H1 (cell line): ENCODE measurements at regions not wholly inside any gene's neighbourhood (a gene's known extent, or its start where the extent isn't known, plus 50 kb on each side); places are given as distances from the start of the nearest gene placed in this dataset.

ENCODE experiments used
- CTCF ChIA-PET: fragments of 300-600 bp; sonication (Branson Sonifier 250); formaldehyde crosslinking; loops from one replicate; lab custom pipeline; 2021; ENCODE audit not compliant: partially characterized antibody; lab: Charles Lee
- POLR2A ChIA-PET: fragments of 300-600 bp; sonication (Branson Sonifier 250); formaldehyde crosslinking; loops from one replicate; lab custom pipeline; 2021; ENCODE audit warnings: inconsistent platforms; ENCODE audit not compliant: partially characterized antibody; lab: Charles Lee
- DNase-seq, 2 experiments: peaks; one replicate each; pipeline versions ENCODE4 v3.0.0 to v3.0.0-alpha.2; 2010 to 2022; ENCODE audit warnings: low spot score in 2 of 2, low read depth in 1 of 2, mixed read lengths in 1 of 2
- FAIRE-seq: peaks from 2 replicates; lab custom pipeline; 2011; peaks lifted over from hg19 to GRCh38; lab: Jason Lieb, UNC
- H2AFZ ChIP-seq: 2 replicates; pipeline ENCODE4 v1.8.1; 2012; ENCODE audit warnings: low read length, inconsistent platforms
- H2AK5ac ChIP-seq: 2 replicates; pipeline ENCODE4 v1.6.1; 2013; ENCODE audit warnings: low read depth, low read length
- H2BK120ac ChIP-seq: replicated peaks from 2 replicates; pipeline ENCODE3; 2013; ENCODE audit warnings: low read depth, low read length, inconsistent platforms
- H2BK12ac ChIP-seq: 2 replicates; pipeline ENCODE4 v1.6.1; 2013; ENCODE audit warnings: low read depth, low read length
- H2BK15ac ChIP-seq: 2 replicates; pipeline ENCODE4 v1.6.1; 2013; ENCODE audit warnings: low read length
- H2BK20ac ChIP-seq: 2 replicates; pipeline ENCODE4 v1.6.1; 2013; ENCODE audit warnings: low read length
- H2BK5ac ChIP-seq: 2 replicates; pipeline ENCODE4 v1.6.1; 2013; ENCODE audit warnings: low read depth, low read length
- H3K14ac ChIP-seq: 2 replicates; pipeline ENCODE4 v1.6.1; 2013; ENCODE audit warnings: inconsistent platforms; ENCODE audit not compliant: insufficient read length
- H3K18ac ChIP-seq: 2 replicates; pipeline ENCODE4 v1.6.1; 2013; ENCODE audit warnings: low read length; ENCODE audit errors: extremely low read depth
- H3K23ac ChIP-seq: 2 replicates; pipeline ENCODE4 v1.6.1; 2013; ENCODE audit warnings: inconsistent platforms; ENCODE audit not compliant: insufficient read length
- H3K23me2 ChIP-seq: 2 replicates; pipeline ENCODE4 v1.6.1; 2013; ENCODE audit warnings: low read depth, low read length
- H3K27ac ChIP-seq: 2 replicates; pipeline ENCODE4 v1.6.1; 2011; ENCODE audit warnings: low read depth, low read length, inconsistent platforms
- H3K27me3 ChIP-seq, 4 experiments: replicated peaks in 1 of 4; 1 replicate in 1 of 4; 2 replicates in 3 of 4; pipeline versions ENCODE4 v1.6.1 to v1.8.1; 2011 to 2013; ENCODE audit warnings: low read length in 3 of 4, mild to moderate bottlenecking in 3 of 4, inconsistent platforms in 2 of 4, mixed read lengths in 2 of 4, moderate library complexity in 1 of 4; ENCODE audit not compliant: control insufficient read depth in 3 of 4, insufficient read depth in 3 of 4; ENCODE audit errors: extremely low read depth in 1 of 4
- H3K36me3 ChIP-seq, 4 experiments: 2 replicates each; pipeline versions ENCODE4 v1.6.1 to v1.8.1; 2011 to 2013; ENCODE audit warnings: mild to moderate bottlenecking in 4 of 4, low read length in 3 of 4, moderate library complexity in 2 of 4, control low read depth in 1 of 4, inconsistent platforms in 1 of 4; ENCODE audit not compliant: insufficient read depth in 4 of 4, control insufficient read depth in 2 of 4
- H3K4ac ChIP-seq: replicated peaks from 2 replicates; pipeline ENCODE3; 2013; ENCODE audit warnings: low read length, low read depth, mixed read lengths, inconsistent platforms; ENCODE audit not compliant: insufficient read length
- H3K4me1 ChIP-seq, 4 experiments: replicated peaks in 1 of 4; 1 replicate in 1 of 4; 2 replicates in 3 of 4; pipeline versions ENCODE4 v1.6.1 to v1.8.1; 2011 to 2013; ENCODE audit warnings: low read length in 3 of 4, inconsistent platforms in 2 of 4, mixed read lengths in 1 of 4; ENCODE audit not compliant: insufficient read depth in 4 of 4, control insufficient read depth in 3 of 4
- H3K4me2 ChIP-seq, 2 experiments: 2 replicates each; pipeline versions ENCODE4 v1.6.1 to v1.8.1; 2011 to 2013; ENCODE audit warnings: low read depth in 2 of 2, low read length in 2 of 2, control low read depth in 1 of 2, inconsistent platforms in 1 of 2, mild to moderate bottlenecking in 1 of 2; ENCODE audit not compliant: insufficient read depth in 1 of 2
- H3K4me3 ChIP-seq, 4 experiments: fragments of 200-600, 300-600 bp in 1 of 4; sonication (generic), shearing (Covaris generic), sonication (Bioruptor Twin) in 1 of 4; 2 replicates each; pipeline versions ENCODE4 v1.5.1 to v1.8.1; 2011 to 2016; ENCODE audit warnings: low read length in 4 of 4, low read depth in 3 of 4, control low read depth in 2 of 4, inconsistent platforms in 2 of 4, mild to moderate bottlenecking in 2 of 4, mixed read lengths in 1 of 4, moderate library complexity in 1 of 4; ENCODE audit not compliant: insufficient read depth in 2 of 4; ENCODE audit errors: extremely low read depth in 1 of 4
- H3K56ac ChIP-seq: replicated peaks from 2 replicates; pipeline ENCODE3; 2013; ENCODE audit warnings: low read depth, mild to moderate bottlenecking, mixed read lengths, low read length, inconsistent platforms; ENCODE audit not compliant: insufficient read length
- H3K79me1 ChIP-seq: 2 replicates; pipeline ENCODE4 v1.6.1; 2013; ENCODE audit warnings: low read depth, low read length, control low read depth
- H3K79me2 ChIP-seq, 2 experiments: 2 replicates each; pipeline versions ENCODE4 v1.6.1 to v1.8.1; 2012 to 2013; ENCODE audit warnings: low read length in 2 of 2, mild to moderate bottlenecking in 2 of 2, inconsistent platforms in 1 of 2; ENCODE audit not compliant: insufficient read depth in 2 of 2, control insufficient read depth in 1 of 2
- H3K9ac ChIP-seq, 4 experiments: replicated peaks in 1 of 4; 1 replicate in 1 of 4; 2 replicates in 3 of 4; pipeline versions ENCODE4 v1.6.1 to v1.8.1; 2011 to 2013; ENCODE audit warnings: low read depth in 3 of 4, low read length in 3 of 4, control low read depth in 2 of 4, mild to moderate bottlenecking in 2 of 4, moderate library complexity in 2 of 4, inconsistent platforms in 1 of 4; ENCODE audit errors: extremely low read depth in 1 of 4
- H3K9me3 ChIP-seq, 2 experiments: 2 replicates each; pipeline versions ENCODE4 v1.6.1 to v1.8.1; 2012 to 2013; ENCODE audit warnings: mild to moderate bottlenecking in 2 of 2, moderate library complexity in 2 of 2, control low read depth in 1 of 2, inconsistent platforms in 1 of 2, low read depth in 1 of 2, low read length in 1 of 2, mixed read lengths in 1 of 2; ENCODE audit not compliant: insufficient read depth in 2 of 2
- H4K20me1 ChIP-seq, 2 experiments: replicated peaks in 1 of 2; 2 replicates each; pipeline versions ENCODE3 to v1.8.1; 2011 to 2013; ENCODE audit warnings: inconsistent platforms in 2 of 2, low read length in 2 of 2, mild to moderate bottlenecking in 1 of 2; ENCODE audit not compliant: insufficient read depth in 2 of 2, control insufficient read depth in 1 of 2
- H4K5ac ChIP-seq: 2 replicates; pipeline ENCODE4 v1.6.1; 2013; ENCODE audit warnings: low read length, low read depth, mixed read lengths, inconsistent platforms; ENCODE audit not compliant: insufficient read length
- H4K8ac ChIP-seq: 2 replicates; pipeline ENCODE4 v1.8.0; 2013; ENCODE audit warnings: mild to moderate bottlenecking, moderate library complexity, low read length, inconsistent platforms; ENCODE audit not compliant: insufficient read depth; ENCODE audit errors: extremely low read depth
- H4K91ac ChIP-seq: replicated peaks from 2 replicates; pipeline ENCODE3; 2013; ENCODE audit warnings: low read length, mixed read lengths, inconsistent platforms; ENCODE audit not compliant: insufficient read length
- GTF2F1 ChIP-seq: IDR thresholded peaks from 2 replicates; pipeline ENCODE4 v1.6.1; 2012; ENCODE audit warnings: low read depth, low read length, improper control_type of control experiment, borderline replicate concordance
- PHF8 ChIP-seq: fragments of 200-600 bp; sonication (generic); conservative IDR thresholded peaks from 2 replicates; pipeline ENCODE4 v1.7.1; 2012; ENCODE audit warnings: low read depth, mild to moderate bottlenecking, inconsistent platforms, low read length, moderate library complexity
- POU5F1 ChIP-seq: IDR thresholded peaks from 2 replicates; pipeline ENCODE4 v1.6.1; 2011; ENCODE audit warnings: low read depth, mild to moderate bottlenecking, low read length, moderate library complexity
- RBBP5 ChIP-seq: IDR thresholded peaks from 2 replicates; pipeline ENCODE4 v1.7.1; 2012; ENCODE audit warnings: low read depth, mild to moderate bottlenecking, inconsistent platforms, low read length, moderate library complexity, borderline replicate concordance
- RFX5 ChIP-seq: IDR thresholded peaks from 2 replicates; pipeline ENCODE4 v1.6.1; 2011; ENCODE audit warnings: low read depth, low read length, improper control_type of control experiment, borderline replicate concordance
- SIX5 ChIP-seq: IDR thresholded peaks from 2 replicates; pipeline ENCODE4 v1.6.1; 2011; ENCODE audit warnings: mild to moderate bottlenecking, low read depth, low read length
- SP1 ChIP-seq: IDR thresholded peaks from 2 replicates; pipeline ENCODE4 v1.6.1; 2011; ENCODE audit warnings: low read depth, low read length
- TCF12 ChIP-seq: IDR thresholded peaks from 2 replicates; pipeline ENCODE4 v1.6.1; 2011; ENCODE audit warnings: low read depth, mild to moderate bottlenecking, low read length
- TEAD4 ChIP-seq: IDR thresholded peaks from 2 replicates; pipeline ENCODE4 v1.6.1; 2012; ENCODE audit warnings: low read depth, low read length, inconsistent platforms, mixed read lengths
- WGBS, 2 experiments: shearing (Covaris generic) in 1 of 2; methylation state at CpG; one replicate each; pipeline versions ENCODE4 v1.1.6 to v1.1.7; 2013 to 2015; ENCODE audit warnings: low lambda C conversion rate in 2 of 2, mixed read lengths in 2 of 2, inconsistent platforms in 1 of 2, low coverage in 1 of 2, missing lambda C conversion rate in 1 of 2; ENCODE audit not compliant: insufficient replicate concordance in 2 of 2, insufficient coverage in 1 of 2, insufficient read length in 1 of 2; ENCODE audit errors: extremely low coverage in 1 of 2, missing lambda C conversion rate in 1 of 2; 5-methylcytosine and 5-hydroxymethylcytosine counted together
- TF ChIP-seq, protein P1 (sequence below): IDR thresholded peaks from 2 replicates; pipeline ENCODE4 v1.6.1; 2012; ENCODE audit warnings: low read length, inconsistent platforms
- TF ChIP-seq, protein P2 (sequence below), 3 experiments: IDR thresholded peaks; 1 replicate in 2 of 3; 2 replicates in 1 of 3; pipeline versions ENCODE4 v1.5.1 to v1.6.1; 2011; ENCODE audit warnings: low read length in 3 of 3, mild to moderate bottlenecking in 3 of 3, inconsistent platforms in 2 of 3, low read depth in 1 of 3, moderate library complexity in 1 of 3; ENCODE audit not compliant: insufficient read depth in 1 of 3; ENCODE audit errors: control extremely low read depth in 1 of 3

DNA sequence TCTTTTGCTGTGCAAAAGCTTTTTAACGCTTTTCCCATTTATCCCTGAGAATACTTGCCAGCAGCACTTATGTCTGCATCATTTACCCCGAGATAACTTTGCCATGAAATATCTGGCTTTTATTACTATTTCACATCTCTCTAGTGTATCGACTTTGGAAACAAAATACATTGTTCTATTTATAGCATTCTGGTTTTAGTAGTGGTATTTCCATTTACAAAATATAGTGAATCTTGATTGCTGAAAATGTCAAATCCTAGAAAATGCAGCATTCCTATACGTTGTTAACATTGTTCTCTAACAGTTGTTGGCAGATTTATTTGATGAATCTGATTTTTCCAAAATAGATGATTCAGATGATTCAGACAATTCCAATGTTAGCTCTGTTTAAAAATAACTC lies 189.3 kb upstream of the SPRY2 start:
- Histone ChIP-seq H2BK15ac (no peak overlapping the region), H4K5ac (no peak overlapping the region), H3K14ac (no peak overlapping the region), H4K91ac (no peak overlapping the region), H3K4ac (no peak overlapping the region), H4K20me1 (no peaks in the 10 kb centered on the region), H2BK5ac (no peak overlapping the region), H3K23me2 (no peaks in the 10 kb centered on the region), H2AFZ (no peak overlapping the region), H2BK12ac (no peak overlapping the region), H3K9ac (no peak overlapping the region), H3K27ac (no peak overlapping the region), H3K18ac (no peak overlapping the region), H3K27me3 (no peaks in the 10 kb centered on the region), H3K36me3 (no peaks in the 10 kb centered on the region), H3K79me1 (no peaks in the 10 kb centered on the region), H3K9me3 (no peaks in the 10 kb centered on the region), H2AK5ac (no peak overlapping the region), H3K4me2 (no peak overlapping the region), H3K4me3 (no peak overlapping the region), H4K8ac (no peak overlapping the region), H2BK120ac (no peak overlapping the region), H2BK20ac (no peak overlapping the region), H3K79me2 (no peaks in the 10 kb centered on the region), H3K4me1 (no peaks in the 10 kb centered on the region), H3K23ac (no peak overlapping the region), H3K56ac (no peak overlapping the region)
- CTCF ChIA-PET = no interaction called here
- 93% methylated on average over 4 of the region's 4 CpGs; no CpG with 5 or more reads in 1 of the 2 experiments for WGBS, 2 experiments
- no peak for DNase-seq
- POLR2A ChIA-PET = no interaction called here
- no peak for FAIRE-seq
- TF ChIP-seq PHF8 (no peak), TEAD4 (no peak), SP1 (no peak), SIX5 (no peak), GTF2F1 (no peak), RBBP5 (no peak), TCF12 (no peak), RFX5 (no peak), POU5F1 (no peak)
- TF ChIP-seq, protein P1, sequence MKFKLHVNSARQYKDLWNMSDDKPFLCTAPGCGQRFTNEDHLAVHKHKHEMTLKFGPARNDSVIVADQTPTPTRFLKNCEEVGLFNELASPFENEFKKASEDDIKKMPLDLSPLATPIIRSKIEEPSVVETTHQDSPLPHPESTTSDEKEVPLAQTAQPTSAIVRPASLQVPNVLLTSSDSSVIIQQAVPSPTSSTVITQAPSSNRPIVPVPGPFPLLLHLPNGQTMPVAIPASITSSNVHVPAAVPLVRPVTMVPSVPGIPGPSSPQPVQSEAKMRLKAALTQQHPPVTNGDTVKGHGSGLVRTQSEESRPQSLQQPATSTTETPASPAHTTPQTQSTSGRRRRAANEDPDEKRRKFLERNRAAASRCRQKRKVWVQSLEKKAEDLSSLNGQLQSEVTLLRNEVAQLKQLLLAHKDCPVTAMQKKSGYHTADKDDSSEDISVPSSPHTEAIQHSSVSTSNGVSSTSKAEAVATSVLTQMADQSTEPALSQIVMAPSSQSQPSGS = no peak
- TF ChIP-seq, protein P2, sequence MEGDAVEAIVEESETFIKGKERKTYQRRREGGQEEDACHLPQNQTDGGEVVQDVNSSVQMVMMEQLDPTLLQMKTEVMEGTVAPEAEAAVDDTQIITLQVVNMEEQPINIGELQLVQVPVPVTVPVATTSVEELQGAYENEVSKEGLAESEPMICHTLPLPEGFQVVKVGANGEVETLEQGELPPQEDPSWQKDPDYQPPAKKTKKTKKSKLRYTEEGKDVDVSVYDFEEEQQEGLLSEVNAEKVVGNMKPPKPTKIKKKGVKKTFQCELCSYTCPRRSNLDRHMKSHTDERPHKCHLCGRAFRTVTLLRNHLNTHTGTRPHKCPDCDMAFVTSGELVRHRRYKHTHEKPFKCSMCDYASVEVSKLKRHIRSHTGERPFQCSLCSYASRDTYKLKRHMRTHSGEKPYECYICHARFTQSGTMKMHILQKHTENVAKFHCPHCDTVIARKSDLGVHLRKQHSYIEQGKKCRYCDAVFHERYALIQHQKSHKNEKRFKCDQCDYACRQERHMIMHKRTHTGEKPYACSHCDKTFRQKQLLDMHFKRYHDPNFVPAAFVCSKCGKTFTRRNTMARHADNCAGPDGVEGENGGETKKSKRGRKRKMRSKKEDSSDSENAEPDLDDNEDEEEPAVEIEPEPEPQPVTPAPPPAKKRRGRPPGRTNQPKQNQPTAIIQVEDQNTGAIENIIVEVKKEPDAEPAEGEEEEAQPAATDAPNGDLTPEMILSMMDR (IDR thresholded peaks at IDR 0.05; ENCODE audit: control extremely low read depth in 1 of 3, insufficient read depth in 1 of 3, low read depth in 1 of 3, low read length in 3 of 3) = no peak
